MM.1S (cell line): ENCODE measurements at regions not wholly inside any gene's neighbourhood (a gene's known extent, or its start where the extent isn't known, plus 50 kb on each side); places are given as distances from the start of the nearest gene placed in this dataset.

Experiments used
- CTCF ChIP-seq: fragments of 300-600 bp; sonication (generic); IDR thresholded peaks from 2 replicates; pipeline ENCODE4 v1.5.1; 2016; ENCODE audit warnings: antibody characterized with exemption, low read length, mixed read lengths
- EZH2 ChIP-seq: fragments of 300-600 bp; sonication (generic); optimal IDR thresholded peaks from 2 replicates; pipeline ENCODE3; 2017; ENCODE audit warnings: low read depth, mild to moderate bottlenecking, antibody characterized with exemption, low read length, mixed read lengths
- EZH2phosphoT487 ChIP-seq: fragments of 300-600 bp; sonication (generic); IDR thresholded peaks from 2 replicates; pipeline ENCODE4 v1.6.1; 2018; ENCODE audit warnings: antibody characterized with exemption, low read length

GRCh38 chr16:85250609-85251223 lies 138.4 kb upstream of the CIBAR2 start:
- TF ChIP-seq CTCF (no peak), EZH2phosphoT487 (no peak), EZH2 (no peak)
